SK-N-SH (cell line): ENCODE measurements at regions not wholly inside any gene's neighbourhood (a gene's known extent, or its start where the extent isn't known, plus 50 kb on each side); places are given as distances from the start of the nearest gene placed in this dataset.

Experiments used
- CTCF ChIA-PET: fragments of 300-600, 350-600 bp; formaldehyde crosslinking; extraction: SDS; loops from one replicate; lab custom pipeline; 2021; lab: Yijun Ruan, JAX
- POLR2A ChIA-PET: fragments of 350-600 bp; sonication (Branson Sonifier 250); formaldehyde crosslinking; extraction: SDS; loops from one replicate; lab custom pipeline; 2020; ENCODE audit warnings: antibody characterized with exemption, inconsistent platforms; lab: Yijun Ruan, JAX
- DNase-seq: peaks from one replicate; pipeline ENCODE4 v3.0.0; 2012
- H2AFZ ChIP-seq: fragments of 200-600 bp; sonication (generic); 2 replicates; pipeline ENCODE4 v1.8.1; 2016; ENCODE audit warnings: antibody characterized with exemption, mild to moderate bottlenecking, low read depth
- H3F3A ChIP-seq: fragments of 200-600 bp; sonication (generic); replicated peaks from 2 replicates; pipeline ENCODE3; 2016; ENCODE audit warnings: antibody characterized with exemption, mild to moderate bottlenecking; ENCODE audit not compliant: insufficient read depth
- H3K27ac ChIP-seq, 2 experiments: fragments of 200-500 bp in 1 of 2; fragments of 200-600 bp in 1 of 2; sonication (Bioruptor generic) in 1 of 2; sonication (generic), shearing (Covaris generic) in 1 of 2; 2 replicates each; pipeline versions ENCODE4 v1.5.1 to v1.6.1; 2014 to 2016; ENCODE audit warnings: low read depth in 2 of 2, inconsistent platforms in 1 of 2, low read length in 1 of 2, mild to moderate bottlenecking in 1 of 2, mixed read lengths in 1 of 2
- H3K27me3 ChIP-seq: fragments of 200-600 bp; sonication (generic), shearing (Covaris generic); 2 replicates; pipeline ENCODE4 v1.6.1; 2016; ENCODE audit warnings: mixed run types; ENCODE audit not compliant: insufficient read depth
- H3K36me3 ChIP-seq, 2 experiments: fragments of 200-500 bp in 1 of 2; fragments of 200-600 bp in 1 of 2; sonication (Bioruptor generic) in 1 of 2; sonication (generic) in 1 of 2; replicated peaks in 1 of 2; 2 replicates each; pipeline versions ENCODE3 to v1.5.1; 2014 to 2016; ENCODE audit warnings: low read length in 1 of 2, mild to moderate bottlenecking in 1 of 2; ENCODE audit not compliant: insufficient read depth in 2 of 2, control insufficient read depth in 1 of 2
- H3K4me1 ChIP-seq, 2 experiments: fragments of 200-500 bp in 1 of 2; fragments of 200-600 bp in 1 of 2; sonication (Bioruptor generic) in 1 of 2; sonication (generic), shearing (Covaris generic) in 1 of 2; 2 replicates each; pipeline versions ENCODE4 v1.5.1 to v1.6.1; 2014 to 2016; ENCODE audit warnings: low read depth in 1 of 2, low read length in 1 of 2, mixed run types in 1 of 2; ENCODE audit not compliant: insufficient read depth in 2 of 2, control insufficient read depth in 1 of 2
- H3K4me2 ChIP-seq: fragments of 200-600 bp; sonication (generic), shearing (Covaris generic); 2 replicates; pipeline ENCODE4 v1.6.1; 2017; ENCODE audit warnings: mixed run types
- H3K4me3 ChIP-seq, 2 experiments: fragments of 200-500 bp in 1 of 2; fragments of 200-600 bp in 1 of 2; sonication (Bioruptor generic) in 1 of 2; sonication (generic), shearing (Covaris generic) in 1 of 2; 2 replicates each; pipeline versions ENCODE4 v1.5.1 to v1.8.1; 2014 to 2016; ENCODE audit warnings: low read depth in 2 of 2, inconsistent platforms in 1 of 2, low read length in 1 of 2, mild to moderate bottlenecking in 1 of 2, mixed read lengths in 1 of 2, moderate library complexity in 1 of 2
- H3K79me2 ChIP-seq: fragments of 200-600 bp; sonication (generic); 2 replicates; pipeline ENCODE4 v1.8.1; 2017; ENCODE audit warnings: mild to moderate bottlenecking; ENCODE audit not compliant: insufficient read depth
- H3K9ac ChIP-seq: fragments of 200-600 bp; sonication (generic); 2 replicates; pipeline ENCODE4 v1.6.1; 2017; ENCODE audit warnings: mixed run types
- H3K9me2 ChIP-seq: fragments of 200-600 bp; sonication (generic); 2 replicates; pipeline ENCODE4 v1.6.1; 2017; ENCODE audit warnings: mixed run types
- H3K9me3 ChIP-seq: fragments of 200-600 bp; sonication (generic); 2 replicates; pipeline ENCODE4 v1.6.1; 2017; ENCODE audit warnings: mixed run types, mild to moderate bottlenecking, moderate library complexity
- H4K20me1 ChIP-seq: fragments of 200-600 bp; sonication (generic); 2 replicates; pipeline ENCODE4 v1.6.1; 2017; ENCODE audit warnings: mild to moderate bottlenecking, mixed run types; ENCODE audit not compliant: insufficient read depth
- EP300 ChIP-seq, 2 experiments: IDR thresholded peaks; 2 replicates each; pipeline versions ENCODE4 v1.4.0 to v1.6.1; 2012; ENCODE audit warnings: borderline replicate concordance in 1 of 2, low read depth in 1 of 2, low read length in 1 of 2
- FOSL2 ChIP-seq: IDR thresholded peaks from 2 replicates; pipeline ENCODE4 v1.4.0; 2012; ENCODE audit warnings: low read depth, mild to moderate bottlenecking, moderate library complexity, borderline replicate concordance
- GABPA ChIP-seq: IDR thresholded peaks from 2 replicates; pipeline ENCODE4 v1.4.0; 2012; ENCODE audit warnings: low read depth, mild to moderate bottlenecking
- JUND ChIP-seq: IDR thresholded peaks from 2 replicates; pipeline ENCODE4 v1.4.0; 2012
- MAX ChIP-seq: IDR thresholded peaks from 2 replicates; pipeline ENCODE4 v1.4.0; 2012; ENCODE audit warnings: low read depth
- MEF2A ChIP-seq: IDR thresholded peaks from 2 replicates; pipeline ENCODE4 v1.4.0; 2012; ENCODE audit warnings: low read depth, borderline replicate concordance
- NFIC ChIP-seq: IDR thresholded peaks from 2 replicates; pipeline ENCODE4 v1.4.0; 2012; ENCODE audit warnings: borderline replicate concordance
- POLR2AphosphoS5 ChIP-seq: IDR thresholded peaks from 2 replicates; pipeline ENCODE4 v1.6.1; 2012; ENCODE audit warnings: low read depth, low read length
- RAD21 ChIP-seq: IDR thresholded peaks from 2 replicates; pipeline ENCODE4 v1.6.1; 2012; ENCODE audit warnings: mild to moderate bottlenecking, low read length
- RCOR1 ChIP-seq: fragments of 150-350 bp; IDR thresholded peaks from 2 replicates; pipeline ENCODE4 v1.6.1; 2017; ENCODE audit warnings: antibody characterized with exemption, low read length
- REST ChIP-seq: IDR thresholded peaks from 2 replicates; pipeline ENCODE4 v1.6.1; 2012; ENCODE audit warnings: mild to moderate bottlenecking, low read depth, low read length, moderate library complexity
- RFX5 ChIP-seq: IDR thresholded peaks from 2 replicates; pipeline ENCODE4 v1.6.1; 2012; ENCODE audit warnings: mild to moderate bottlenecking, improper control_type of control experiment, low read length
- RXRA ChIP-seq: IDR thresholded peaks from 2 replicates; pipeline ENCODE4 v1.4.0; 2012; ENCODE audit warnings: low read depth, mild to moderate bottlenecking, borderline replicate concordance
- SIN3A ChIP-seq: IDR thresholded peaks from 2 replicates; pipeline ENCODE4 v1.6.1; 2012; ENCODE audit warnings: low read depth, mild to moderate bottlenecking, low read length, moderate library complexity, borderline replicate concordance
- SMC3 ChIP-seq: IDR thresholded peaks from 2 replicates; pipeline ENCODE4 v1.6.1; 2012; ENCODE audit warnings: low read depth, low read length, improper control_type of control experiment
- TAF1 ChIP-seq: IDR thresholded peaks from 2 replicates; pipeline ENCODE4 v1.6.1; 2012; ENCODE audit warnings: low read depth, mild to moderate bottlenecking, low read length, moderate library complexity, borderline replicate concordance
- TCF12 ChIP-seq: IDR thresholded peaks from 2 replicates; pipeline ENCODE4 v1.4.0; 2012
- USF1 ChIP-seq: IDR thresholded peaks from 2 replicates; pipeline ENCODE4 v1.4.0; 2012; ENCODE audit warnings: low read depth, borderline replicate concordance
- YY1 ChIP-seq: IDR thresholded peaks from 2 replicates; pipeline ENCODE4 v1.4.0; 2012; ENCODE audit warnings: low read depth, mild to moderate bottlenecking
- WGBS: methylation state at CpG from one replicate; pipeline ENCODE4 v1.1.6; 2017; ENCODE audit warnings: low lambda C conversion rate; 5-methylcytosine and 5-hydroxymethylcytosine counted together

GRCh38 chrX:97705936-97706335, 822.2 kb downstream of the RPA4 start:
- TF ChIP-seq RAD21 (no peak), TCF12 (no peak), SIN3A (no peak), RFX5 (no peak), MAX (no peak), RCOR1 (no peak), GABPA (no peak), RXRA (no peak), USF1 (no peak), EP300 (IDR thresholded peaks at IDR 0.05; ENCODE audit: borderline replicate concordance in 1 of 2, low read depth in 1 of 2, low read length in 1 of 2) (no peak), TAF1 (no peak), SMC3 (no peak), REST (no peak), YY1 (no peak), NFIC (no peak), POLR2AphosphoS5 (no peak), FOSL2 (no peak), JUND (no peak), MEF2A (no peak)
- TF ChIP-seq, all 33 proteins: peak for 0
- Histone ChIP-seq H3K9ac (no peak overlapping the region), H4K20me1 (no peaks in the 10 kb centered on the region), H2AFZ (no peak overlapping the region), H3K4me3 (no peak overlapping the region), H3K27me3 (no peaks in the 10 kb centered on the region), H3K9me2 (no peaks in the 10 kb centered on the region), H3K79me2 (no peaks in the 10 kb centered on the region), H3K4me2 (no peak overlapping the region), H3K36me3 (no peaks in the 10 kb centered on the region), H3F3A (no peaks in the 10 kb centered on the region), H3K9me3 (no peaks in the 10 kb centered on the region), H3K4me1 (no peaks in the 10 kb centered on the region), H3K27ac (no peak overlapping the region)
- CTCF ChIA-PET: no interaction called here
- no peak for DNase-seq
- WGBS: 41% methylated on average over 2 of the region's 2 CpGs
- POLR2A ChIA-PET: no interaction called here
